SHP77 treated with DMSO at 0.1 percent for 48 hours (cell line): ENCODE measurements at regions not wholly inside any gene's neighbourhood (a gene's known extent, or its start where the extent isn't known, plus 50 kb on each side); places are given as distances from the start of the nearest gene placed in this dataset.

Experiments
- DNase-seq: peaks from one replicate; lab custom pipeline; 2025; lab: John Stamatoyannopoulos, UW

- DNase-seq: no peak
Measured at GRCh38 chr12:90079529-90080210, 371.0 kb upstream of the ATP2B1 start.

GRCh38 chr12:90078344-90078743 lies 369.7 kb upstream of the ATP2B1 start:
- DNase-seq: no peak

GRCh38 chr12:90077756-90078155 lies 369.1 kb upstream of the ATP2B1 start:
- no peak for DNase-seq

GRCh38 chr12:90076851-90077319 lies 368.2 kb upstream of the ATP2B1 start:
- DNase-seq: no peak

- DNase-seq: no peak
Measured at GRCh38 chr12:90075685-90076084, 367.0 kb upstream of the ATP2B1 start.

- no peak for DNase-seq
Measured at GRCh38 chr12:90074086-90074485, 365.4 kb upstream of the ATP2B1 start.

- no peak for DNase-seq
Measured at GRCh38 chr12:90071996-90072395, 363.4 kb upstream of the ATP2B1 start.

- no peak for DNase-seq
Measured at GRCh38 chr12:90069711-90070110, 361.1 kb upstream of the ATP2B1 start.

- no peak for DNase-seq
Measured at GRCh38 chr12:90067791-90068190, 359.2 kb upstream of the ATP2B1 start.

- DNase-seq: no peak
Measured at GRCh38 chr12:90064852-90065801, 356.5 kb upstream of the ATP2B1 start.

- DNase-seq: no peak
Measured at GRCh38 chr12:90062799-90063198, 354.2 kb upstream of the ATP2B1 start.

- no peak for DNase-seq
Measured at GRCh38 chr12:90061809-90062208, 353.2 kb upstream of the ATP2B1 start.

- DNase-seq: no peak
Measured at GRCh38 chr12:90060031-90060430, 351.4 kb upstream of the ATP2B1 start.

- DNase-seq: no peak
Measured at GRCh38 chr12:90058704-90059103, 350.1 kb upstream of the ATP2B1 start.

- DNase-seq: no peak
Measured at GRCh38 chr12:90055071-90055470, 346.4 kb upstream of the ATP2B1 start.

- no peak for DNase-seq
Measured at GRCh38 chr12:90048918-90049317, 340.3 kb upstream of the ATP2B1 start.

- DNase-seq: no peak
Measured at GRCh38 chr12:90045559-90045958, 336.9 kb upstream of the ATP2B1 start.

GRCh38 chr12:90044069-90044468 lies 335.4 kb upstream of the ATP2B1 start:
- DNase-seq: no peak

- no peak for DNase-seq
Measured at GRCh38 chr12:90042920-90043641, 334.4 kb upstream of the ATP2B1 start.

GRCh38 chr12:90038289-90038688 lies 329.7 kb upstream of the ATP2B1 start:
- no peak for DNase-seq

- DNase-seq: no peak
Measured at GRCh38 chr12:90037740-90038139, 329.1 kb upstream of the ATP2B1 start.

GRCh38 chr12:90036637-90037036 lies 328.0 kb upstream of the ATP2B1 start:
- no peak for DNase-seq
